Esophagus muscularis mucosa (tissue), 4 donors: ENCODE measurements at regions not wholly inside any gene's neighbourhood (a gene's known extent, or its start where the extent isn't known, plus 50 kb on each side); places are given as distances from the start of the nearest gene placed in this dataset.

Experiments
- CTCF ChIP-seq, 3 experiments: fragments of 200-600 bp in 2 of 3; fragments of 450-650 bp in 1 of 3; sonication (generic) in 2 of 3; IDR thresholded peaks; one replicate each; pipeline ENCODE4 v1.5.1; 2017 to 2019; ENCODE audit warnings: antibody characterized with exemption in 3 of 3, mild to moderate bottlenecking in 2 of 3, moderate library complexity in 1 of 3
- EP300 ChIP-seq: sonication (generic); formaldehyde crosslinking; IDR thresholded peaks from one replicate; pipeline ENCODE4 v1.6.1; 2017; ENCODE audit warnings: antibody characterized with exemption
- POLR2A ChIP-seq: fragments of 450-650 bp; IDR thresholded peaks from one replicate; pipeline ENCODE4 v1.6.1; 2017; ENCODE audit warnings: antibody characterized with exemption, moderate library complexity, mild to moderate bottlenecking, low read depth
- POLR2AphosphoS5 ChIP-seq, 2 donors: sonication (generic); formaldehyde crosslinking; IDR thresholded peaks; one replicate each; pipeline ENCODE4 v1.6.1; 2017; ENCODE audit warnings: antibody characterized with exemption in 2 of 2

- TF ChIP-seq POLR2A (no peak), CTCF (IDR thresholded peaks at IDR 0.05) (no peak), POLR2AphosphoS5 (IDR thresholded peaks at IDR 0.05) (no peak), EP300 (no peak)
These were observed 56.8 kb upstream of the KIF13A start for GRCh38 chr6:18044108-18044783.
